ENCODE measurements at regions not wholly inside any gene's neighbourhood (a gene's known extent, or its start where the extent isn't known, plus 50 kb on each side); places are given as distances from the start of the nearest gene placed in this dataset.

DNA sequence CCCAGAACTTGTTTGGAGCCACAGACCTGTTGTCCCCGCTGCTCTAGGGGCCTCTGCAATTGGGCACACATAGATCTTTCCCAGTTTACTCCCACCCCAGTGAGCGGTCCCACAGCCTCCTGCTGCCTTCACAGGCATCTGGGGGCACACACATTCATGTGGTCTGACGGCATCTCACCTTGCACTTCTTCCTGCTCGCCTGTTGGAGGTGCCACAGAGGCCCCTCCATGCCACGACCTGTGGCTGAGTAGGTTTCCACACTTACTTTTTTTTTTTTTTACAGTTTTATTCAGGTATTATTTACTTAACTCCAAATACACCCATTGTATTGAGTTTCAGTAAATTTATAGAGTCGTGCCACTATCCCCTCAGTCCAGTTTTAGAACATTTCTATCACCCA is 68.9 kb upstream of the SEPTIN5 start:
- TF ChIP-seq EZH2 (IDR thresholded peaks at IDR 0.05; ENCODE audit: low read length, unreplicated experiment), result no peak
- TF ChIP-seq, protein P1, sequence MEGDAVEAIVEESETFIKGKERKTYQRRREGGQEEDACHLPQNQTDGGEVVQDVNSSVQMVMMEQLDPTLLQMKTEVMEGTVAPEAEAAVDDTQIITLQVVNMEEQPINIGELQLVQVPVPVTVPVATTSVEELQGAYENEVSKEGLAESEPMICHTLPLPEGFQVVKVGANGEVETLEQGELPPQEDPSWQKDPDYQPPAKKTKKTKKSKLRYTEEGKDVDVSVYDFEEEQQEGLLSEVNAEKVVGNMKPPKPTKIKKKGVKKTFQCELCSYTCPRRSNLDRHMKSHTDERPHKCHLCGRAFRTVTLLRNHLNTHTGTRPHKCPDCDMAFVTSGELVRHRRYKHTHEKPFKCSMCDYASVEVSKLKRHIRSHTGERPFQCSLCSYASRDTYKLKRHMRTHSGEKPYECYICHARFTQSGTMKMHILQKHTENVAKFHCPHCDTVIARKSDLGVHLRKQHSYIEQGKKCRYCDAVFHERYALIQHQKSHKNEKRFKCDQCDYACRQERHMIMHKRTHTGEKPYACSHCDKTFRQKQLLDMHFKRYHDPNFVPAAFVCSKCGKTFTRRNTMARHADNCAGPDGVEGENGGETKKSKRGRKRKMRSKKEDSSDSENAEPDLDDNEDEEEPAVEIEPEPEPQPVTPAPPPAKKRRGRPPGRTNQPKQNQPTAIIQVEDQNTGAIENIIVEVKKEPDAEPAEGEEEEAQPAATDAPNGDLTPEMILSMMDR (conservative IDR thresholded peaks at IDR 0.05; ENCODE audit: low read depth, low read length), result no peak
- no peak for TF ChIP-seq EZH2phosphoT487 (IDR thresholded peaks at IDR 0.05; ENCODE audit: borderline replicate concordance, low read length)
